ENCODE measurements at regions not wholly inside any gene's neighbourhood (a gene's known extent, or its start where the extent isn't known, plus 50 kb on each side); places are given as distances from the start of the nearest gene placed in this dataset.

DNA sequence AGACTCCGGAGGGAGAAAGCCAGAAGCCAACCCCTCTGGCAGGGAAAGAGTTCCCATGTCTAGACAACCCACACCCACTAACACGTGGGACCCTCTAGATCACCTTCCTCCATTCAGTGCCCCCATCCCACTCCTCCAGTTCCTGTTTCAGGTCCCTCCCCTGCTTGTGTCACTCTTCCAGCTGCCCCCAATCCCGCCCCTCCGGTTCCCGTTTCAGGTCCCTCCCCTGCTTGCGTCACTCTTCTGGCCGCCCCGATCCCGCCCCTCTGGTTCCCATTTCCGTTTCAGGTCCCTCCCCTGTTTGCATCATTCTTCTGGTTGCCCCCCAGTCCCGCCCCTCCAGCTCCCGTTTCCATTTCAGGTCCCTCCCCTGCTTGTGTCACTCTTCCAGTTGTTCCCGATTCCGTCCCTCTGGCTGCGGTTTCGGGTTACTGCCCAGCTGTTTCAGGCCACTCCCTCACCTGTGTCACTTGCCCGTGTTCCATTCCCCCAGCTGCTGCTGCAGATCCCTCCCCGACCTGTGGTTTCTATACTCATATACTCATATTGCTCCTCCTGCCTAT, 64.8 kb upstream of the RANBP6 start:
- TF ChIP-seq, protein P1, sequence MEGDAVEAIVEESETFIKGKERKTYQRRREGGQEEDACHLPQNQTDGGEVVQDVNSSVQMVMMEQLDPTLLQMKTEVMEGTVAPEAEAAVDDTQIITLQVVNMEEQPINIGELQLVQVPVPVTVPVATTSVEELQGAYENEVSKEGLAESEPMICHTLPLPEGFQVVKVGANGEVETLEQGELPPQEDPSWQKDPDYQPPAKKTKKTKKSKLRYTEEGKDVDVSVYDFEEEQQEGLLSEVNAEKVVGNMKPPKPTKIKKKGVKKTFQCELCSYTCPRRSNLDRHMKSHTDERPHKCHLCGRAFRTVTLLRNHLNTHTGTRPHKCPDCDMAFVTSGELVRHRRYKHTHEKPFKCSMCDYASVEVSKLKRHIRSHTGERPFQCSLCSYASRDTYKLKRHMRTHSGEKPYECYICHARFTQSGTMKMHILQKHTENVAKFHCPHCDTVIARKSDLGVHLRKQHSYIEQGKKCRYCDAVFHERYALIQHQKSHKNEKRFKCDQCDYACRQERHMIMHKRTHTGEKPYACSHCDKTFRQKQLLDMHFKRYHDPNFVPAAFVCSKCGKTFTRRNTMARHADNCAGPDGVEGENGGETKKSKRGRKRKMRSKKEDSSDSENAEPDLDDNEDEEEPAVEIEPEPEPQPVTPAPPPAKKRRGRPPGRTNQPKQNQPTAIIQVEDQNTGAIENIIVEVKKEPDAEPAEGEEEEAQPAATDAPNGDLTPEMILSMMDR (IDR thresholded peaks at IDR 0.05), result no peak
- no peaks in the 10 kb centered on the region for H3K27me3 ChIP-seq
- DNase-seq, result peak; percentile 84 to 95 (median 94)
- H3K4me3 ChIP-seq, result peak overlapping the region in 3 of 4 donors; percentile 22 to 47 (median 40)
- no peaks in the 10 kb centered on the region for H3K36me3 ChIP-seq
- H3K9me3 ChIP-seq, result no peaks in the 10 kb centered on the region
- intact Hi-C loops (cut with DNase I), result no loop called here
- H3K4me1 ChIP-seq, result peaks cover 0 to 3% (median 0%) of the 10 kb centered on the region in 3 donors
- peak overlapping the region in 3 of 4 donors; percentile 55 to 70 (median 65) for H3K27ac ChIP-seq
- FAIRE-seq, result no peak
- ATAC-seq, result peak; percentile 97 to 99 (median 98)
- 26 to 28% methylated on average over 18 of the region's 18 CpGs for WGBS, 2 donors

DNA sequence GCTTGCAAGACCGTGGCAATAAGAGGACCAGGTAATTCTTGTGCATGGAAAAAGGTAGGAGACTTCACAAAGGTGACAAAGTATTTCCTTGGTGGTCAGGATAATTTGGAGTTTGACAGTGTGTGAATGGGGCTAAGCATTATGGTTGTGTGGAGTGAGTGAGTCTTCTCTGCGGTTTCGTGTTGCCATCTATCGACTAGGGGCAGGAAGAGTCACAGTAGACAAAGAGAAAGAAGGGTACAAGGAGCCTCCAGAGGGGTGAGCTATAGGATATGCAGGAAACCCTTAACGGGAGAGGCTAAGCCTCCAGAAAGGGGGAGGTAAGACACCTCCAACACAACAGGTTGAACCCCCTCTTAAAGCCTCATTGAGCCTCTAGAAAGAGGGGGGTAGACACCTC, 64.0 kb upstream of the RANBP6 start:
- Histone ChIP-seq H3K27me3 (no peaks in the 10 kb centered on the region), H3K36me3 (no peaks in the 10 kb centered on the region), H3K27ac (no peak overlapping the region), H3K9me3 (no peaks in the 10 kb centered on the region), H3K4me3 (peak overlapping the region in 2 of 4 donors; percentile 40 to 47), H3K4me1 (peaks cover 0 to 3% (median 0%) of the 10 kb centered on the region in 3 donors)
- intact Hi-C loops (cut with DNase I), result no loop called here
- FAIRE-seq (no peak), ATAC-seq (no peak), DNase-seq (no peak)
- TF ChIP-seq, protein P1 (IDR thresholded peaks at IDR 0.05), result no peak
- 89 to 90% methylated on average over 5 of the region's 5 CpGs for WGBS, 2 donors

DNA sequence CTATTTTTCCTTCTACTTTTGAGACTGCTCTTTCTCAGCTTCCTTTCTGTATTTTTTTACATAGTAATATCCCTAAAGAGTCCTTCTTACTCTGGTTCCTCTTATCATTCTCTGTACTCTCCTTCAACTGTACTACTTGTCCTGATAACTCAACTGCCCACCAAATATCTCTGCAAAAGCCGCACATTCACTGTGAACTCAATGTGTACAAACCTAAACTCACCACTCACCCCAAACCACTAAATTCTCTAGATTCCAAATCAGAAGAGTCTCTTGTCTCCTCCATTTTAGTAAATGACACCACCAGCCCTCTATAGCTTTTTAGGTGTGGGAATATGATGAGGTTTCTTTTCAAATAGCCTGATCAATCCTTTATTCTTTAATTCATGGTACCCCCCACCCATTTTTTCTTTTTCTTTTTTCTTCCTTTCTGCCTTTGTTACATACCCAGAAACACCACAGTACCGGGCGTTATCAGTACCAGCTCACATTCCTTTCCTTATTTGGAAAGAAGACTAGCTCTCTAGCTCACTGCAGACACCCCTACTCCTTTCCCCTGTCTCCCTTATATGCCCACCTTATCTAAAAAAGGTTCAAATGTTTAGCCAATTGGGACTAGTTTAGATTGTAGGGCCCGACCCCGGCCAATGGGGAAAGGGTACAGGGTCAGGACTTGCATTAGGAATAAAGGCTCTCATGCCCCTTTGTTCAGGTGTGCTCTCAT, 63.1 kb upstream of the RANBP6 start:
- Histone ChIP-seq H3K4me1 (peaks cover 0 to 3% (median 0%) of the 10 kb centered on the region in 3 donors), H3K27me3 (no peaks in the 10 kb centered on the region)

DNA sequence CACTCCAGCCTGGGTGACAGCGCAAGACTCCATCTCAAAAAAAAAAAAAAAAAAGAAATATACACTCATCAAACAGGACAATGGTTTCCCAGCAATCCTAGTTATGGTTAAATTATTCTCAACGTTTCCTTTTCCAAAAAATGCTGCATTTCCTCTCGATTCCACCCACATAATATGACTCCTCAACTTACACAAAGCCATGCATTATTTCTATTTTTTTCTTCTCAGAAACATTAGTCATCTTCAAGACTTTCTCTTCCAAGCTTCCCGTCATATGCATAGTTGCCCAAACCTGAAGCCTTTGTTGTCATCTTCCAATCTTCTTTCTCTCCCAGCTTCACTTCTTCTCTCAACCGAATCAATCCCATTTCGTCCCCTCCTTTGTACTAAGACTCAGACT, 61.4 kb upstream of the RANBP6 start:
- Histone ChIP-seq H3K4me3 (no peak overlapping the region), H3K27me3 (no peaks in the 10 kb centered on the region), H3K9me3 (no peaks in the 10 kb centered on the region), H3K4me1 (peaks cover 0 to 3% (median 0%) of the 10 kb centered on the region in 3 donors), H3K27ac (no peak overlapping the region), H3K36me3 (no peaks in the 10 kb centered on the region)
- no peak for ATAC-seq
- intact Hi-C loops (cut with DNase I), result no loop called here
- 71 to 87% methylated on average over 6 of the region's 6 CpGs for WGBS, 2 donors
- no peak for DNase-seq
- TF ChIP-seq, protein P1 (IDR thresholded peaks at IDR 0.05), result no peak
- FAIRE-seq, result no peak

More for the DNA sequence above, 63.1 kb upstream of the RANBP6 start:
- no peak overlapping the region for H3K27ac ChIP-seq
- intact Hi-C loops (cut with DNase I), result no loop called here
- TF ChIP-seq, protein P1 (IDR thresholded peaks at IDR 0.05), result no peak
- ATAC-seq (no peak), FAIRE-seq (no peak), DNase-seq (no peak)
- no peaks in the 10 kb centered on the region for H3K36me3 ChIP-seq
- 46 to 49% methylated on average over 5 of the region's 5 CpGs for WGBS, 2 donors
- H3K9me3 ChIP-seq, result no peaks in the 10 kb centered on the region
- H3K4me3 ChIP-seq, result no peak overlapping the region

DNA sequence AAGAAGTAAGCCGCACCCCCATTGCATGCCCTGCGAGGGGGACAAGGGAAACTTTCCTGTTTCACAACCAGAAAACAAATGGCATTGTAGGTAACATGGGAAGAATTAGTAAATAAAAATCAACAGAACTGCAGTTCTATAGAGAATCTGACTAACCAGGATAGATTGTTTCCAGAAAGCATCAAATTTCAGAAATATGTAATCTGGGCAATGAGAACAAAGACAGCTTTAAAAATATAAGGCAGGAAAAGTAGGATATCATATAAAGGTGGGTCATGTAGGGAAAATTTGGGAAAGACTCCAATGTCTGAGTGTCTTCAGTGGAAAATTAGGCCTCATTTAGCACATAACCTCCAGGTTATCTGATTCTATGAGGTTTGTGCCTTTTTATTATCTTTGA, 58.3 kb upstream of the RANBP6 start:
- 92 to 94% methylated on average over 2 of the region's 2 CpGs for WGBS, 2 donors
- Histone ChIP-seq H3K4me1 (no peaks in the 10 kb centered on the region), H3K27ac (no peak overlapping the region), H3K4me3 (no peak overlapping the region), H3K9me3 (no peaks in the 10 kb centered on the region), H3K27me3 (no peaks in the 10 kb centered on the region), H3K36me3 (no peaks in the 10 kb centered on the region)
- FAIRE-seq (no peak), DNase-seq (no peak), ATAC-seq (no peak)
- intact Hi-C loops (cut with DNase I), result no loop called here
- TF ChIP-seq, protein P1 (IDR thresholded peaks at IDR 0.05), result no peak

All from pancreas (tissue), 10 donors.